Neural progenitor cell (in vitro differentiated cells): ENCODE measurements at regions not wholly inside any gene's neighbourhood (a gene's known extent, or its start where the extent isn't known, plus 50 kb on each side); places are given as distances from the start of the nearest gene placed in this dataset.

ENCODE experiments used
- DNase-seq: peaks from one replicate; pipeline ENCODE4 v3.0.0-alpha.2; 2016; ENCODE audit warnings: low spot score
- H2AFZ ChIP-seq: fragments of 200-600 bp; sonication (generic); replicated peaks from 2 replicates; pipeline ENCODE4 v1.6.1; 2016; ENCODE audit warnings: antibody characterized with exemption
- H3F3A ChIP-seq: fragments of 200-600 bp; sonication (generic); 2 replicates; pipeline ENCODE4 v1.6.1; 2016; ENCODE audit warnings: antibody characterized with exemption, low read depth
- H3K27ac ChIP-seq: fragments of 200-600 bp; sonication (generic); 2 replicates; pipeline ENCODE4 v1.5.1; 2016; ENCODE audit warnings: mild to moderate bottlenecking
- H3K27me3 ChIP-seq: fragments of 200-600 bp; sonication (generic); 2 replicates; pipeline ENCODE4 v1.6.1; 2016; ENCODE audit warnings: mild to moderate bottlenecking, moderate library complexity
- H3K36me3 ChIP-seq: fragments of 200-600 bp; sonication (generic); 2 replicates; pipeline ENCODE4 v1.5.1; 2016
- H3K4me1 ChIP-seq: fragments of 200-600 bp; sonication (generic); 2 replicates; pipeline ENCODE4 v1.6.1; 2016; ENCODE audit warnings: mixed run types
- H3K4me2 ChIP-seq: fragments of 200-600 bp; sonication (generic); 2 replicates; pipeline ENCODE4 v1.6.1; 2016
- H3K4me3 ChIP-seq: fragments of 200-600 bp; sonication (generic); 2 replicates; pipeline ENCODE4 v1.5.1; 2016
- H3K79me2 ChIP-seq: fragments of 200-600 bp; sonication (generic); 2 replicates; pipeline ENCODE4 v1.6.1; 2016; ENCODE audit warnings: low read depth
- H3K9ac ChIP-seq: fragments of 200-600 bp; sonication (generic); 2 replicates; pipeline ENCODE4 v1.6.1; 2016
- H3K9me3 ChIP-seq: fragments of 200-600 bp; sonication (generic); 2 replicates; pipeline ENCODE4 v1.5.1; 2016; ENCODE audit warnings: low read depth
- H4K20me1 ChIP-seq: fragments of 200-600 bp; sonication (generic); 2 replicates; pipeline ENCODE4 v1.6.1; 2016; ENCODE audit warnings: low read depth
- H3K27ac Mint-ChIP-seq: 3 replicates; pipeline ENCODE4 v1.8.0; 2021; ENCODE audit warnings: mixed read lengths
- H3K27me3 Mint-ChIP-seq: 2 replicates; pipeline ENCODE4 v1.8.0; 2022; ENCODE audit warnings: low read depth, mild to moderate bottlenecking, inconsistent platforms, moderate library complexity, mixed read lengths; ENCODE audit not compliant: insufficient read depth
- H3K36me3 Mint-ChIP-seq: 3 replicates; pipeline ENCODE4 v1.8.0; 2021; ENCODE audit warnings: mixed read lengths
- H3K4me1 Mint-ChIP-seq: 3 replicates; pipeline ENCODE4 v1.8.0; 2021; ENCODE audit warnings: mixed read lengths
- H3K4me3 Mint-ChIP-seq: 3 replicates; pipeline ENCODE4 v1.8.0; 2021; ENCODE audit warnings: mild to moderate bottlenecking, moderate library complexity, mixed read lengths
- H3K9me3 Mint-ChIP-seq: 3 replicates; pipeline ENCODE4 v1.8.0; 2020; ENCODE audit warnings: mixed read lengths
- CTCF ChIP-seq: fragments of 200-600 bp; sonication (generic); IDR thresholded peaks from 2 replicates; pipeline ENCODE4 v1.5.1; 2017; ENCODE audit warnings: antibody characterized with exemption, mild to moderate bottlenecking
- EZH2 ChIP-seq: fragments of 200-600 bp; sonication (generic); IDR thresholded peaks from 2 replicates; pipeline ENCODE4 v1.6.1; 2017; ENCODE audit warnings: antibody characterized with exemption, mild to moderate bottlenecking, moderate library complexity
- EZH2phosphoT487 ChIP-seq: fragments of 200-600 bp; sonication (generic); IDR thresholded peaks from 2 replicates; pipeline ENCODE4 v1.6.1; 2017; ENCODE audit warnings: antibody characterized with exemption

DNA sequence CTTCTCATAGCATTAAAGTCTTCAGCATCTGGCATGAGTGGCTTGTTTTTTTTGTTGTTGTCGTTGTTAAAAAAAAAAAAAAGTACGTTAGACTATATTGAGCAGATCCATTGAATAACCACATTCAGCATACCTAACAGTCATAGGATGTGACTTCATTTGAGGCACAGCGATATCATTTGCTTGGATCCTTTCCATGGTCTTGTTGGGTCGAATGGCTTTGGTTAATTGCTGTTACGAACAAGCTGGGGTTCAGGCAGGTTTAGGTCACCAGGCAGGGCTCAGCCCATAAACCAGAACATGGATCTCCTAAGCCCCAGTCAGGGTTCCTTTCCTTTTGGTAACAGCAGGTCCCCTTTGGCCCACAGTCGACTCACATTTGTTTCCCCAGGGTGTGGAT, 76.2 kb downstream of the POLR2M start:
- no peak overlapping the region for H3K27ac ChIP-seq
- Mint-ChIP-seq H3K27me3 (peaks cover 8% of the 10 kb centered on the region), H3K27ac (no peak overlapping the region), H3K4me1 (no peaks in the 10 kb centered on the region), H3K4me3 (no peak overlapping the region), H3K36me3 (no peaks in the 10 kb centered on the region), H3K9me3 (no peaks in the 10 kb centered on the region)
- no peaks in the 10 kb centered on the region for H4K20me1 ChIP-seq
- no peaks in the 10 kb centered on the region for H3K4me1 ChIP-seq
- DNase-seq = no peak
- H3F3A ChIP-seq = no peaks in the 10 kb centered on the region
- H3K9ac ChIP-seq = no peak overlapping the region
- no peak overlapping the region for H2AFZ ChIP-seq
- no peak overlapping the region for H3K4me2 ChIP-seq
- no peaks in the 10 kb centered on the region for H3K36me3 ChIP-seq
- no peaks in the 10 kb centered on the region for H3K27me3 ChIP-seq
- no peaks in the 10 kb centered on the region for H3K9me3 ChIP-seq
- H3K79me2 ChIP-seq = no peaks in the 10 kb centered on the region
- H3K4me3 ChIP-seq = no peak overlapping the region
- TF ChIP-seq EZH2phosphoT487 (no peak), EZH2 (no peak), CTCF (no peak)

DNA sequence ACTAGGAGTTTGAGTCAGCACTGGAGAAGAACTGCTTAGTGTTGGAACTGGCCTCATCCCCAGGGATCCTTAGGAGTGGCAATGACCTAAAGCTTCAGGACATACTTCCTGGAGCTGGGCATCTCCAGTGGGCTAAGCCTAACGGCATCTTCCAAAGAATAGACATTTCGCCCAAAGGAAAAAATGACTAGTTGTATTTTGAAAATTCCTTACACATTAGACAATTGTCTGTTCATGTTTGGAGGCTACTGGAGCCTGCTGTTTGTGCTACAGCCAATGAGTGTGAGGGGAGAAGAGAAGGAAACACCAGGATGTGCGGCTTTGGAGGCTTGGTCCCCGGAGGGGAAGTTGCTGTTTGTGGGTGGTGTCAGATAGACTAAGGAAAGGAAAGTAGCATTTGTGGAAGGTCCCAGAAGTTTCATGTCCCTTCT, 77.6 kb downstream of the POLR2M start:
- H3K9me3 ChIP-seq = no peaks in the 10 kb centered on the region
- Mint-ChIP-seq H3K9me3 (no peaks in the 10 kb centered on the region), H3K27me3 (peaks cover 8% of the 10 kb centered on the region), H3K36me3 (no peaks in the 10 kb centered on the region), H3K4me3 (no peak overlapping the region), H3K27ac (no peak overlapping the region), H3K4me1 (peaks cover 3% of the 10 kb centered on the region)
- no peak overlapping the region for H3K27ac ChIP-seq
- H3K9ac ChIP-seq = no peak overlapping the region
- no peaks in the 10 kb centered on the region for H3K36me3 ChIP-seq
- H3K27me3 ChIP-seq = no peaks in the 10 kb centered on the region
- H3K4me3 ChIP-seq = no peak overlapping the region
- H4K20me1 ChIP-seq = no peaks in the 10 kb centered on the region
- no peaks in the 10 kb centered on the region for H3K4me1 ChIP-seq
- H3K79me2 ChIP-seq = no peaks in the 10 kb centered on the region
- H3F3A ChIP-seq = no peaks in the 10 kb centered on the region
- DNase-seq = no peak
- H2AFZ ChIP-seq = no peak overlapping the region
- TF ChIP-seq CTCF (no peak), EZH2phosphoT487 (no peak), EZH2 (no peak)
- no peak overlapping the region for H3K4me2 ChIP-seq

GRCh38 chr15:57785039-57785438, 78.5 kb downstream of the POLR2M start:
- no peak for DNase-seq
- Histone ChIP-seq H3F3A (no peaks in the 10 kb centered on the region), H3K27ac (no peak overlapping the region), H2AFZ (no peak overlapping the region), H3K9me3 (no peaks in the 10 kb centered on the region), H3K4me3 (no peak overlapping the region), H3K4me1 (no peaks in the 10 kb centered on the region), H3K4me2 (no peak overlapping the region), H3K36me3 (no peaks in the 10 kb centered on the region), H3K9ac (no peak overlapping the region), H4K20me1 (no peaks in the 10 kb centered on the region), H3K79me2 (no peaks in the 10 kb centered on the region), H3K27me3 (no peaks in the 10 kb centered on the region)
- TF ChIP-seq CTCF = no peak
- no peak for TF ChIP-seq EZH2phosphoT487
- TF ChIP-seq EZH2 = no peak
- Mint-ChIP-seq H3K36me3 (no peaks in the 10 kb centered on the region), H3K27ac (no peak overlapping the region), H3K27me3 (peaks cover 8% of the 10 kb centered on the region), H3K9me3 (no peaks in the 10 kb centered on the region), H3K4me1 (peaks cover 4% of the 10 kb centered on the region), H3K4me3 (no peak overlapping the region)
